GM21723 (cell line): ENCODE measurements at regions not wholly inside any gene's neighbourhood (a gene's known extent, or its start where the extent isn't known, plus 50 kb on each side); places are given as distances from the start of the nearest gene placed in this dataset.
"Not testable (repeated sequence)": the region's sequence is repeated elsewhere in the genome, so short reads cannot be mapped to it uniquely, and the experiment has no call there.

Experiments used
- ATAC-seq: cut with Tn5 transposase; IDR thresholded peaks from one replicate; pipeline ENCODE4 v1.9.1; 2021; ENCODE audit warnings: mild to moderate bottlenecking, moderate library complexity; ENCODE audit not compliant: unreplicated experiment

GRCh38 chr5:40233268-40233667 is 446.4 kb upstream of the PTGER4 start:
- ATAC-seq, result no peak

GRCh38 chr5:40227931-40228330 is 451.8 kb upstream of the PTGER4 start:
- no peak for ATAC-seq

- no peak for ATAC-seq
These were observed 452.3 kb upstream of the PTGER4 start for GRCh38 chr5:40227366-40227765.

GRCh38 chr5:40226906-40227305 is 452.8 kb upstream of the PTGER4 start:
- ATAC-seq, result no peak

GRCh38 chr5:40225147-40225546 is 454.6 kb upstream of the PTGER4 start:
- peak; percentile 43 for ATAC-seq

GRCh38 chr5:40224421-40224820 is 455.3 kb upstream of the PTGER4 start:
- peak; percentile 31 for ATAC-seq

GRCh38 chr5:40223884-40224402 is 455.8 kb upstream of the PTGER4 start:
- peak; percentile 56 for ATAC-seq

GRCh38 chr5:40221796-40222195 is 457.9 kb upstream of the PTGER4 start:
- ATAC-seq, result no peak

- no peak for ATAC-seq
These were observed 458.5 kb upstream of the PTGER4 start for GRCh38 chr5:40221255-40221654.

- ATAC-seq, result no peak
These were observed 459.5 kb upstream of the PTGER4 start for GRCh38 chr5:40220260-40220659.

- ATAC-seq, result no peak
These were observed 462.2 kb upstream of the PTGER4 start for GRCh38 chr5:40217553-40217952.

GRCh38 chr5:40210694-40211093 is 469.0 kb upstream of the PTGER4 start:
- ATAC-seq, result no peak

GRCh38 chr5:40206030-40206429 is 473.7 kb upstream of the PTGER4 start:
- no peak for ATAC-seq

- no peak for ATAC-seq
These were observed 475.6 kb upstream of the PTGER4 start for GRCh38 chr5:40204144-40204543.

- no peak for ATAC-seq
These were observed 476.8 kb upstream of the PTGER4 start for GRCh38 chr5:40202814-40203440.

GRCh38 chr5:40198736-40199135 is 481.0 kb upstream of the PTGER4 start:
- no peak for ATAC-seq

- not testable (repeated sequence) for ATAC-seq
These were observed 484.1 kb upstream of the PTGER4 start for GRCh38 chr5:40195574-40195973.

GRCh38 chr5:40191150-40191549 is 488.6 kb upstream of the PTGER4 start:
- no peak for ATAC-seq

- no peak for ATAC-seq
These were observed 507.0 kb upstream of the PTGER4 start for GRCh38 chr5:40172721-40173120.

- ATAC-seq, result no peak
These were observed 507.7 kb upstream of the PTGER4 start for GRCh38 chr5:40171971-40172370.

- ATAC-seq, result no peak
These were observed 512.4 kb upstream of the PTGER4 start for GRCh38 chr5:40167283-40167682.

GRCh38 chr5:40166802-40167201 is 512.9 kb upstream of the PTGER4 start:
- no peak for ATAC-seq
